Neural cell (in vitro differentiated cells): ENCODE measurements at regions not wholly inside any gene's neighbourhood (a gene's known extent, or its start where the extent isn't known, plus 50 kb on each side); places are given as distances from the start of the nearest gene placed in this dataset.

Source experiments
- POLR2AphosphoS5 ChIP-seq: IDR thresholded peaks from 2 replicates; pipeline ENCODE4 v1.6.1; 2012
- RAD21 ChIP-seq: fragments of 450-650 bp; conservative IDR thresholded peaks from 2 replicates; pipeline ENCODE4 v1.6.1; 2014; ENCODE audit warnings: antibody characterized with exemption, mild to moderate bottlenecking, moderate library complexity

- TF ChIP-seq POLR2AphosphoS5 = no peak
- TF ChIP-seq RAD21 = no peak
These were observed 54.4 kb downstream of the UNCX start for GRCh38 chr7:1286946-1287645.
